NCI-H1436 (cell line): ENCODE measurements at regions not wholly inside any gene's neighbourhood (a gene's known extent, or its start where the extent isn't known, plus 50 kb on each side); places are given as distances from the start of the nearest gene placed in this dataset.

ENCODE experiments used
- DNase-seq: peaks from one replicate; lab custom pipeline; 2025; lab: John Stamatoyannopoulos, UW

- no peak for DNase-seq
Observed at GRCh38 chr6:14455876-14456648, 338.5 kb downstream of the CD83 start.

DNA sequence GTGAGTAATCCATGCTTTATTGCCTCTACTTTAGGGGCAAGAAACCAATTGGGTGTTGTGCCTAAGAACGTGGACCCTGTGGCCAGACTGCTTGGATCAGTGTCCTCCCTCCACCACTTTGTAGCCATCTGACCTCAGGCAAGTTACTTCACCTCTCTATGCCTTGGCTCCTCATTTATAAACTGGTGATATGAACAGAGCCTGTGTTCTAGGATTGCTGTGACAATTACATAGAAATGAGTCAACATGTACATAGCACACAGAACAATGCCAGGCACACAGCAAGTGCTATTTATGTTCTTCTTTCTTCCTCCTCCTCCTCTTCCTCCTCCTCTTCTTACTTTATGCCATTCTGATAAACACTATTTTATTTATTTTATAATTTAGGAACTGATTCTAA is 339.4 kb downstream of the CD83 start:
- no peak for DNase-seq

DNA sequence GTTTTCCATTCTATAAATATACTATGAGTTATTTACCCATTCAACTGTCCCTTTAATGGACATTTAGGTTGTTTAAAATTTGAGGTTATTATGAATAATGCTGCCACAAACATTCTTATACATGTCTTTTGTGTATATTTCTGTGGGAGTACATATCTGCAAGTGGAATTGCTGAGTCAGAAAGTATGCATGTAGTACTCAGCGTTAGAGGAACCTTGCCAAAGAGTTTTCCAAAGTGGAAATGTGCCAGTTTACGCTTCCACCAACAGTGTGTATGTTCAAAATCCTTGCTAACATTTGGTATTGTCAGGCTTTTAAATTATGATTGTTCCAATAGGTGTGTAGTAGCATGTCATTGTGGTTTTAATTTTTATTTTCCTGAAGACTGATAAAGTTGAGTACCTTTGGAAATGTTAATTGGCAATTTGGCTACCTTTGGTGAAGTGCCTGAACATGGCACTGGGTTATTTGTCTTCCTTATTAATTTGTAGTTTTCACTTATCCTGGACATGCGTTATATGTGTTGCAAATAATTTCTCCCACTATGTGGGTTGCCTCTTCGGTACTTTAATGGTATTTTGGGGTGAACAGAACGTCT is 341.2 kb downstream of the CD83 start:
- DNase-seq = no peak

- DNase-seq = no peak
Observed at GRCh38 chr6:14459315-14459714, 341.7 kb downstream of the CD83 start.

- DNase-seq = no peak
Observed at GRCh38 chr6:14460556-14460955, 343.0 kb downstream of the CD83 start.

DNA sequence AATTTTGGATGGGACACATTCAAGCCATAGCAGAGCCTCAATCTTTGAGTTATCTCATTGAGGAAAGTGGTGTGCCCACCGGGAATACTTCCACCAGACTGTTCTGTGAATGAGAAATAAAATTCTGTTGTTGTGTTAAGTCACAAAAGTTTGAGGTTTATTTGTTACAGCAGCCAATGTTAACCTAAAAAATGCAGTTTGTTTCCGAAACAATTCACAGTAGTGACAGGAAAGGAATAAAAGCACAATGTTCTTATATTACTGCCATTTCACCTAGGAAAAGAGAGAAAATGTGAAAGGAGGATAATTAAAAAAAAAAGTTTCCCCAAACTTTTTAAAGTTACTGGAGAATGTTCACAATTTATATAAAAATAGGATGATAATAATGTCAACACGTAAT is 344.6 kb downstream of the CD83 start:
- no peak for DNase-seq

- DNase-seq = no peak
Observed at GRCh38 chr6:14462566-14462965, 345.0 kb downstream of the CD83 start.

DNA sequence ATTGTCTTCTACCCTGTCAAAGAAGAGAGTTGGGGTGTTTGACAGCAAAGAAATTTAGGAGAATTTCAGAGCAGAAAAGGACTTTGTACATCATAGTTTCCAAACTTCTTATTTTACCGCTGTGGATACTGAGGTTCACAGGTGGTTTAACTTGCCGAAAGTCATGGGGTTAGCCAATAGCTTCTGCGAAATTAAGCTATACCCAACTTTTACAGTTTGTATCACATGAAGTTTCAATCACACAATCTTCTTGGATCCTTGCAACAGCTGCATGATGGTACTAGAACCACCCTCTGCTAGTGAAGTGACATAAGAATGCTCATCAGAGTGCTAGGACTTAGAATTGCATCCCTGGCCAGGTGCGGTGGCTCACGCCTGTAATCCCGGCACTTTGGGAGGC is 345.5 kb downstream of the CD83 start:
- DNase-seq = no peak

DNA sequence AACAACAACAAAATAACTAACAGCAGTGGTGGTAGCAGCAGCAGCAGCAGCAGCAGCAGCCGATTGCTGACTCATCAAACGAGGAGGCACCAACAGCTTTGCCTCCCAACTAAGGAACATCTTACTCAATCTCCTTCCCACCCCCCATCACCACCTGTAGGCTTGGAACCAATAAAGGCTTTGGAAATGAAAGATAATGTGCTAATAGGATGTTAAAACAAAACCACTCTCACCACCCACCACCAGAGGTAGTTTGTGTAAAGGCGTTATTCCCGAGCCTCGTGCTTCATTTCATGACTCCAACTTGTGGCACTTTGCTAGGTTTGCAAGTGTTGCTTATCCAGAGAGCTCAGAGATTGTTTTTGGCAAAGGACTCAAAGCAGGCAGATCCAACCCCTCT is 346.5 kb downstream of the CD83 start:
- no peak for DNase-seq

DNA sequence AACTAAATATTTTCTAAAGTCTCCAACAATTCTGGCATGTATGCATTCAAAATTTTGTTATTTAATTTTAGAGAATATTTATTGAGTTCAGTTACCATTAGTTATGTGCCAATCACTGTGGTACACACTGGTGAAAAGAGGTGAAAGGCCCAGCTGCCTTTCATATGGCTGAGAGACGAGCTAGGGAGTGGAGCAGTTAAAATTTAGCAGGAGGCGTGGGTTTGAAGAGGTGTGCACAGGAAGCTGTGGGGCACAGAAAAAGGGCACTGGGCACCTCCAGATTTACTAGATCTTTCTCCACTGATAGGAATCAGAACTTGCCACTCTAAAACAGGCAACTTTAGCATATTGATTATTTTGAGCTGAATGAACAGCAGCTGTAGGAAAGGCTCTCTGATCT is 347.1 kb downstream of the CD83 start:
- no peak for DNase-seq

DNA sequence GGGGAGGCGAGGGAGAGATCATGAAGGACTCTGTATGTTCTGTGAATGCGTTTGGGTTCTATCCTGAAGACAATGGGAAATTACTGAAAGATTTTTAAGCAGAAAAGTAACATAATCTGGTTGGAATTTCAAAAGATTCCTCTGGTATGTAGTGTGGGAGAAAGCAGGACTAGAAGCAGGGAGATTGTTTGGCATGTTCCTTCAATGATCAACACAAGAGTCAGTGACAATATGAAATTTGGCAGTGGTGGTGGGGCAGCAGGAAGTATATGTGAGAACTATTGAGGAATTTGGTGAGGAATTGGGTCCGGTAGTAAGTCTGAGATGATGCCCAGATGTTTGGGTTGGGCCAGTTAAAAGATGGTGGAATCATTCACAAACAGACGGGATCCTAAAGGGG is 348.7 kb downstream of the CD83 start:
- DNase-seq = no peak

DNA sequence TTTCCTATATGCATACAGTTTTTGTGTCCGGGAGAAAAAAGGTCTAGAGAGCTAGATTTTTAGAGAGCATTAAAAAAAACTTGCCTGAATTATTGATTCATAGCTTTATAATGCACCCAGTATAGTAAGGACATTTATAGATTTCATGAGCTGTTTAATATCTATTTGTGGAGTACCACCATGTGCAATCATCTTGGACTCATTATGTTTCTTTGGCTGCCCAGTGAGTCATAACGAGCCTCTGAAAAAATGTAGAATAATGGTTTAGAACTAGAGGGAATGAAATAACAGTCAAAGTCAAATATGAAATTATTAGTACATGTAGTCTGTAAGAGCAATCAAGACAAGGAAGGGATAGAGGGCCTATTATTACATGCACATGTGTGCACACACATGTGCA is 350.0 kb downstream of the CD83 start:
- no peak for DNase-seq

- DNase-seq = no peak
Observed at GRCh38 chr6:14468647-14469321, 351.2 kb downstream of the CD83 start.

DNA sequence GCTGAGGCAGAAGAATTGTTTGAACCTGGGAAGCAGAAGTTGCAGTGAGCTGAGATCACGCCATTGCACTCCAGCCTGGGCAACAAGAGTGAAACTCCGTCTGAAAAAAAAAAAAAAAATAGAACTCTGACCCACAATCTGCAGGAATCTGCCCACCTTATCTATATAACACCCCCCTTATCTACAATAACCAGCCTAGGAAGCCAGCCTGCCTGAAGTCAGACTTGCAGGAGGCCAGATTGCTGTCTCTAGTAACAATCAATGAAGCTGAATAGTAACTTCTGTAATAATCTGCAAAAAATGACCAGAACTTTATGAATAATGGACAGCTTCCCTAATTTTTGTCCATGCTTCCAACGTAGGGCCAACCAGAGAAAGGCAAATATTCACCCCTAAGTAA is 352.5 kb downstream of the CD83 start:
- no peak for DNase-seq

DNA sequence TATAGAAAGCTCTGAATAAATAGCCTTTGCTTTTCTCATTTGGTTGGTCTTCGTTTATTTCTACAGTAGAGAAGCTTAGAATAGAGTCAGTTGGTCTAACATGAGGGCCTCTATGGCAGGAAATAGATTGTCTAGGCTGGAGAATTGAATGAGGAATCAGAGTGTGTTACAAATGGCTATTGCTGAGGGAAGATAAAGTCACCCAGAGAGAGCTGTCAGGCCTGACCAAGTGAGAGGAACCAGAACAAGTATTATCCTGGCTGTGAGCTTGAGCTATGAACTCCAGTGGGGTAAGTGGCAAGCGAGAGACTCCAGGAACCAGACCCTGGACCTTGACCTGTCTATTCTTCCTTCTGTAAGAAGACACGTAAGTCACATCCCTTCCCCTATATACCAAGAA is 353.1 kb downstream of the CD83 start:
- DNase-seq = no peak

- DNase-seq = no peak
Observed at GRCh38 chr6:14472255-14472985, 354.8 kb downstream of the CD83 start.

GRCh38 chr6:14472986-14473337 is 355.4 kb downstream of the CD83 start:
- DNase-seq = no peak

GRCh38 chr6:14474816-14475215 is 357.2 kb downstream of the CD83 start:
- DNase-seq = no peak

DNA sequence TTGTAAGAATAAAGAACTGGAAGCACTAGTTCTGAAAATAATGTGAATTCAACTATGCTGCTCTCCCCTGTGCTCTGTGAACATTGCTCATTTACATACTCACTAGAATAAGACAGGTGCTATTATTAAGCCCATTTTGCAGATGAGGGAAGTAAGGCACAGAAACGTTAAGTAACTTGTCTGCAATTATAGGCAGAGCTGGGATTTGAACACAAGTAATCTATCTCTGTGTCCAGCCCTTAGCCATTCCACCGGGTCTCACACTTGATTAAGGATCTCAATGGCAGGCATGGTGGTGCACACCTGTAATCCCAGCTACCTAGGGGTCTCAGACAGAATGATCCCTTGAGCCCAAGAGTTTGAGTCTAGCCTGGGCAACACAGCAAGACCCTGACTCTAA is 357.7 kb downstream of the CD83 start:
- DNase-seq = no peak

- DNase-seq = no peak
Observed at GRCh38 chr6:14476793-14477531, 359.4 kb downstream of the CD83 start.

DNA sequence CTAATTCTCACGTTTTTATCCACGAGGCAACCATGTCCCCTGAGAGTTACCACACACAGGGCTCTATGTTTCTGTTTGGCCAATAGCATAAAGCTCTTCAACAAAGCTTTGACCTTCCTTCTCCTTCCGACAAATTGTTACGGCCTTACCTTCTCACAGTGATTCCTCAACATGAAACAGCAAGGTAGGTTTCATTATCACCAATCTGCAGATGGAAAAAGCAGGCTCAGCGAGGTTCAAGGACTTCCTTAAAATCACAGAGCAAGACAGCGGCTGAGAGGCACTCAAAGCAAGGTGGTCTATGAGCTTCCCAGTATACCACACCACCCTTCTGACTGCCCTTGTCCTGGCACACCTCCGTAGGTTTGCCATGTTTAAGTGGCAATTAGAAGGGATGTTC is 360.0 kb downstream of the CD83 start:
- DNase-seq = no peak
